HT1080 (cell line): ENCODE measurements at regions not wholly inside any gene's neighbourhood (a gene's known extent, or its start where the extent isn't known, plus 50 kb on each side); places are given as distances from the start of the nearest gene placed in this dataset. TPM values are rescaled to one million over a fixed set of nuclear protein-coding genes. Genes with fewer than 3 reads are reported as not detected.
"Not testable (repeated sequence)": the region's sequence is repeated elsewhere in the genome, so short reads cannot be mapped to it uniquely, and the experiment has no call there.

Experiments used
- DNase-seq: peaks from one replicate; pipeline ENCODE4 v3.0.0-alpha.2; 2015; ENCODE audit warnings: low read depth
- small RNA-seq: library from RNA; depleted of rRNA; stranded (forward); fragments of <200 nt; gene quantifications from one replicate; pipeline ENCODE3, GENCODE V24; 2014

- DNase-seq = not testable (repeated sequence)
Observed at GRCh38 chr18:59969477-59970028, 69.8 kb downstream of the PMAIP1 start.

- no peak for DNase-seq
Observed at GRCh38 chr18:59968583-59968982, 68.8 kb downstream of the PMAIP1 start.

GRCh38 chr18:59967878-59968277, 68.1 kb downstream of the PMAIP1 start:
- no peak for DNase-seq

GRCh38 chr18:59966913-59967312, 67.1 kb downstream of the PMAIP1 start:
- no peak for DNase-seq

GRCh38 chr18:59963229-59963628, 63.4 kb downstream of the PMAIP1 start:
- DNase-seq = no peak

GRCh38 chr18:59961070-59961469, 61.3 kb downstream of the PMAIP1 start:
- no peak for DNase-seq

- DNase-seq = no peak
Observed at GRCh38 chr18:59960272-59960671, 60.5 kb downstream of the PMAIP1 start.

- no peak for DNase-seq
Observed at GRCh38 chr18:59959606-59960005, 59.8 kb downstream of the PMAIP1 start.

GRCh38 chr18:59959073-59959472, 59.3 kb downstream of the PMAIP1 start:
- DNase-seq = peak; percentile 46

GRCh38 chr18:59957957-59958356, 58.2 kb downstream of the PMAIP1 start:
- peak; percentile 77 for DNase-seq

- peak; percentile 90 for DNase-seq
Observed at GRCh38 chr18:59954755-59955156, 55.0 kb downstream of the PMAIP1 start.

- no peak for DNase-seq
Observed at GRCh38 chr18:59954241-59954640, 54.4 kb downstream of the PMAIP1 start.

Small RNAs in the stretch of these regions (small RNA-seq; reads per million reads assigned to genes)
- gene RN7SL342P (not detected), gene RNU4-17P (0.07 reads per million), gene RNU6-567P (not detected)
